Vagina (tissue), 2 donors: ENCODE measurements at regions not wholly inside any gene's neighbourhood (a gene's known extent, or its start where the extent isn't known, plus 50 kb on each side); places are given as distances from the start of the nearest gene placed in this dataset.
A peak's percentile ranks its signal among the peaks of the same experiment; 100 is the strongest.

Experiments
- DNase-seq, 2 donors: peaks; one replicate each; pipeline ENCODE4 v3.0.0-alpha.2; 2017; ENCODE audit errors: extremely low spot score in 2 of 2
- H3K27ac ChIP-seq: fragments of 200-600 bp; sonication (generic); one replicate; pipeline ENCODE4 v1.5.1; 2019
- H3K27me3 ChIP-seq: fragments of 200-600 bp; sonication (generic); one replicate; pipeline ENCODE4 v1.5.1; 2019
- H3K36me3 ChIP-seq, 2 donors: fragments of 200-600 bp; sonication (generic); one replicate each; pipeline ENCODE4 v1.5.1; 2017 to 2019
- H3K4me1 ChIP-seq: fragments of 200-600 bp; sonication (generic); one replicate; pipeline ENCODE4 v1.5.1; 2019
- H3K4me3 ChIP-seq, 2 donors: fragments of 200-600 bp; sonication (generic); 1 replicate in 1 of 2; 2 replicates in 1 of 2; pipeline ENCODE4 v1.5.1; 2016 to 2019
- H3K9me3 ChIP-seq: fragments of 200-600 bp; sonication (generic); one replicate; pipeline ENCODE4 v1.5.1; 2019
- POLR2A ChIP-seq, 2 donors: fragments of 450-650 bp; IDR thresholded peaks; one replicate each; pipeline ENCODE4 v1.6.1; 2017; ENCODE audit warnings: antibody characterized with exemption in 2 of 2, mild to moderate bottlenecking in 2 of 2, moderate library complexity in 2 of 2
- POLR2AphosphoS5 ChIP-seq, 2 donors: sonication (generic); formaldehyde crosslinking; IDR thresholded peaks; one replicate each; pipeline ENCODE4 v1.9.0; 2017; ENCODE audit warnings: antibody characterized with exemption in 2 of 2, mild to moderate bottlenecking in 2 of 2, low read depth in 1 of 2; ENCODE audit not compliant: insufficient read depth in 1 of 2
- intact Hi-C: fragments of 100-400 bp; cut with DNase I; formaldehyde crosslinking; loops from one replicate; pipeline ENCODE4 v1.15.1; 2023
- TF ChIP-seq, protein P1 (sequence below), 3 experiments: fragments of 450-650 bp in 2 of 3; fragments of 200-600 bp in 1 of 3; sonication (generic) in 1 of 3; IDR thresholded peaks; one replicate each; pipeline ENCODE4 v1.5.1; 2017 to 2019; ENCODE audit warnings: antibody characterized with exemption in 3 of 3, mild to moderate bottlenecking in 2 of 3, moderate library complexity in 2 of 3

DNA sequence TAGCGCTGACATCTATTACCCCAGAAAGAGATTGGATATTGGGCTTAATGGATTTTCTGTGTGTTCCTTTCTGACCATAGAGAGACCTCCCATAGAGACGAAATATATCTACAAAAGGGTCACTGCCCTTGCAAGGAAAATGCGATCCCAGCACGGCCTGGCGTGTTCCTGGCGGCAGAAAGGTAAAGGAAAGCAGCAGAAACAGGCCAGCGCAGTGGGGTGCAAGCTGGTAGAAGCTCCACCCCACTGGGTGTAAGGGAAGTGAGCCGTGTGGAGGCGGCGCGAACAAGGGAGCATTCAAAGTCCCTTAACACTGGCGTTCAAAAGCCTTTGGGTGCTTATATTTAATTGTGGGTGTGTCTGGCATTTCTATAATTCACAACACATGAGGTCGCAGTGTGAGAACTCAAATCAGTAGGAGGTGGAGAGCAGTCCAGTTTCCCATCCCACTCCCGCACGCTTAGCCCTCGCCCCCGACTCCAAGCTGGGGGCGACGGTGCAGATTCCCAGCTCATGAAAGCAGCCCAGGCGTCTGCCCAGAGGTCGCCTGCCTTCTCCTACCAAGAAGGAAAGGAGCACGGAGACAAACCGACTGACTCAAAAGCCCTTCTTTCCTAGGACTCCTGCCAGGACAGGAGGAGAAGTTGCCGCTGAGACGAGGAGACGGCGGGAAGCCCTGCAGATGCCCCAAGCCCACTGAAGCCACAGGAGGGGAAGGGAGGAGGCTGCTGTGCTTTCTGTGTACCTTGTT is 478.4 kb downstream of the FOXO1 start:
- intact Hi-C loops, result no loop called here
- Histone ChIP-seq H3K4me1 (peaks cover 50% of the 10 kb centered on the region), H3K27ac (peak overlapping the region; percentile 69), H3K4me3 (no peak overlapping the region), H3K9me3 (no peaks in the 10 kb centered on the region), H3K27me3 (no peaks in the 10 kb centered on the region), H3K36me3 (no peaks in the 10 kb centered on the region)
- TF ChIP-seq, protein P1, sequence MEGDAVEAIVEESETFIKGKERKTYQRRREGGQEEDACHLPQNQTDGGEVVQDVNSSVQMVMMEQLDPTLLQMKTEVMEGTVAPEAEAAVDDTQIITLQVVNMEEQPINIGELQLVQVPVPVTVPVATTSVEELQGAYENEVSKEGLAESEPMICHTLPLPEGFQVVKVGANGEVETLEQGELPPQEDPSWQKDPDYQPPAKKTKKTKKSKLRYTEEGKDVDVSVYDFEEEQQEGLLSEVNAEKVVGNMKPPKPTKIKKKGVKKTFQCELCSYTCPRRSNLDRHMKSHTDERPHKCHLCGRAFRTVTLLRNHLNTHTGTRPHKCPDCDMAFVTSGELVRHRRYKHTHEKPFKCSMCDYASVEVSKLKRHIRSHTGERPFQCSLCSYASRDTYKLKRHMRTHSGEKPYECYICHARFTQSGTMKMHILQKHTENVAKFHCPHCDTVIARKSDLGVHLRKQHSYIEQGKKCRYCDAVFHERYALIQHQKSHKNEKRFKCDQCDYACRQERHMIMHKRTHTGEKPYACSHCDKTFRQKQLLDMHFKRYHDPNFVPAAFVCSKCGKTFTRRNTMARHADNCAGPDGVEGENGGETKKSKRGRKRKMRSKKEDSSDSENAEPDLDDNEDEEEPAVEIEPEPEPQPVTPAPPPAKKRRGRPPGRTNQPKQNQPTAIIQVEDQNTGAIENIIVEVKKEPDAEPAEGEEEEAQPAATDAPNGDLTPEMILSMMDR (IDR thresholded peaks at IDR 0.05), result no peak
- TF ChIP-seq POLR2AphosphoS5 (IDR thresholded peaks at IDR 0.05; ENCODE audit: insufficient read depth in 1 of 2, low read depth in 1 of 2) (peak in 1 of 2 donors; percentile 12), POLR2A (IDR thresholded peaks at IDR 0.05) (no peak)
- DNase-seq, result peak in 1 of 2 donors; percentile 86

DNA sequence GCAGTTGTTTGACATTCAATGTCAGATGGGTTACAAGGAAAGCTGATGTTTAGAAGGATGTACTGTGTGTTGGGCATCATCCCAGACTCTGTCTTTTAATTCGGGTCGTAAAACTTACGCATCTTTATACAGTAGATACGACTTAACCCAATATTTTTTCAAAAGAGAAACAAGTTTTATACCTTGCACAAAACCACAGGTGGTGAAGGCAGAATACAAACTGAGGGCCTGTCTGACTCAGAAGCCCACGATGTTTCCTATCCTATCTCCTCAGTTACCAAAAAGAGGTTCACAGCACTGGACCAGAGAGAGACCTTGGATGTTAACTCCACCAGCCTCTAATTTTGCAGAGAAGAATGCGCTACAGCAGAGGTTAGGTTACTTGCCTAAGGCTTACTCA is 477.0 kb downstream of the FOXO1 start:
- Histone ChIP-seq H3K27me3 (no peaks in the 10 kb centered on the region), H3K36me3 (no peaks in the 10 kb centered on the region), H3K27ac (peak overlapping the region; percentile 69), H3K4me1 (peaks cover 60% of the 10 kb centered on the region), H3K4me3 (no peak overlapping the region), H3K9me3 (no peaks in the 10 kb centered on the region)
- DNase-seq, result no peak
- intact Hi-C loops, result no loop called here
- TF ChIP-seq, protein P1 (IDR thresholded peaks at IDR 0.05), result no peak
- TF ChIP-seq POLR2AphosphoS5 (IDR thresholded peaks at IDR 0.05; ENCODE audit: insufficient read depth in 1 of 2, low read depth in 1 of 2), result no peak
- TF ChIP-seq POLR2A (IDR thresholded peaks at IDR 0.05), result no peak

GRCh38 chr13:40189898-40190630 is 476.4 kb downstream of the FOXO1 start:
- TF ChIP-seq, protein P1 (IDR thresholded peaks at IDR 0.05), result no peak
- TF ChIP-seq POLR2AphosphoS5 (IDR thresholded peaks at IDR 0.05; ENCODE audit: insufficient read depth in 1 of 2, low read depth in 1 of 2), result no peak
- no peak for TF ChIP-seq POLR2A (IDR thresholded peaks at IDR 0.05)
- peaks cover 60% of the 10 kb centered on the region for H3K4me1 ChIP-seq

GRCh38 chr13:40190641-40191100 is 475.8 kb downstream of the FOXO1 start:
- TF ChIP-seq, protein P1 (IDR thresholded peaks at IDR 0.05), result no peak
- no peak for TF ChIP-seq POLR2A (IDR thresholded peaks at IDR 0.05)
- TF ChIP-seq POLR2AphosphoS5 (IDR thresholded peaks at IDR 0.05; ENCODE audit: insufficient read depth in 1 of 2, low read depth in 1 of 2), result peak in 1 of 2 donors; percentile 82
- Histone ChIP-seq H3K27ac (peak overlapping the region; percentile 69), H3K4me1 (peaks cover 60% of the 10 kb centered on the region), H3K36me3 (no peaks in the 10 kb centered on the region), H3K4me3 (no peak overlapping the region), H3K27me3 (no peaks in the 10 kb centered on the region), H3K9me3 (no peaks in the 10 kb centered on the region)
- intact Hi-C loops, result no loop called here
- DNase-seq, result peak in 1 of 2 donors; percentile 87

More at GRCh38 chr13:40189898-40190630, 476.4 kb downstream of the FOXO1 start:
- peak overlapping the region; percentile 69 for H3K27ac ChIP-seq
- no peak overlapping the region for H3K4me3 ChIP-seq
- intact Hi-C loops, result no loop called here
- no peaks in the 10 kb centered on the region for H3K36me3 ChIP-seq
- no peaks in the 10 kb centered on the region for H3K9me3 ChIP-seq
- peak in 1 of 2 donors; percentile 90 for DNase-seq
- no peaks in the 10 kb centered on the region for H3K27me3 ChIP-seq
